ENCODE measurements at regions not wholly inside any gene's neighbourhood (a gene's known extent, or its start where the extent isn't known, plus 50 kb on each side); places are given as distances from the start of the nearest gene placed in this dataset.

GRCh38 chr13:21782736-21783135, 111.9 kb downstream of the FGF9 start:
- Histone ChIP-seq H3K4me3 (no peak overlapping the region), H3K36me3 (no peaks in the 10 kb centered on the region), H3K4me1 (no peaks in the 10 kb centered on the region), H3K27me3 (no peaks in the 10 kb centered on the region), H3K9me3 (peaks cover 0 to 8% of the 10 kb centered on the region in 2 donors), H3K27ac (no peak overlapping the region)
- no peak for TF ChIP-seq CTCF (IDR thresholded peaks at IDR 0.05)
- TF ChIP-seq POLR2AphosphoS5 (IDR thresholded peaks at IDR 0.05): no peak
- TF ChIP-seq POLR2A (IDR thresholded peaks at IDR 0.05): no peak
- intact Hi-C loops (cut with DNase I; ENCODE audit: low total_unique reads): no loop called here
- DNase-seq (ENCODE audit: low spot score in 2 of 2): no peak

GRCh38 chr13:21785990-21786389, 115.1 kb downstream of the FGF9 start:
- TF ChIP-seq POLR2AphosphoS5 (IDR thresholded peaks at IDR 0.05) (no peak), POLR2A (IDR thresholded peaks at IDR 0.05) (no peak), CTCF (IDR thresholded peaks at IDR 0.05) (no peak)
- no peaks in the 10 kb centered on the region for H3K9me3 ChIP-seq
- no peaks in the 10 kb centered on the region for H3K27me3 ChIP-seq
- no peaks in the 10 kb centered on the region for H3K4me1 ChIP-seq
- H3K4me3 ChIP-seq: no peak overlapping the region
- intact Hi-C loops (cut with DNase I; ENCODE audit: low total_unique reads): no loop called here
- H3K27ac ChIP-seq: no peak overlapping the region
- no peak for DNase-seq (ENCODE audit: low spot score in 2 of 2)
- no peaks in the 10 kb centered on the region for H3K36me3 ChIP-seq

- DNase-seq (ENCODE audit: low spot score in 2 of 2): no peak
- Histone ChIP-seq H3K36me3 (no peaks in the 10 kb centered on the region), H3K27ac (no peak overlapping the region), H3K27me3 (no peaks in the 10 kb centered on the region), H3K4me1 (no peaks in the 10 kb centered on the region), H3K4me3 (no peak overlapping the region), H3K9me3 (no peaks in the 10 kb centered on the region)
- TF ChIP-seq POLR2A (IDR thresholded peaks at IDR 0.05): no peak
- no peak for TF ChIP-seq CTCF (IDR thresholded peaks at IDR 0.05)
- TF ChIP-seq POLR2AphosphoS5 (IDR thresholded peaks at IDR 0.05): no peak
- intact Hi-C loops (cut with DNase I; ENCODE audit: low total_unique reads): no loop called here
These were observed 125.2 kb downstream of the FGF9 start for GRCh38 chr13:21796066-21796465.

- TF ChIP-seq POLR2A (IDR thresholded peaks at IDR 0.05) (no peak), CTCF (IDR thresholded peaks at IDR 0.05) (no peak), POLR2AphosphoS5 (IDR thresholded peaks at IDR 0.05) (no peak)
- no peaks in the 10 kb centered on the region for H3K9me3 ChIP-seq
- H3K27ac ChIP-seq: no peak overlapping the region
- no peaks in the 10 kb centered on the region for H3K36me3 ChIP-seq
- intact Hi-C loops (cut with DNase I; ENCODE audit: low total_unique reads): no loop called here
- no peaks in the 10 kb centered on the region for H3K4me1 ChIP-seq
- no peak overlapping the region for H3K4me3 ChIP-seq
- H3K27me3 ChIP-seq: no peaks in the 10 kb centered on the region
- no peak for DNase-seq (ENCODE audit: low spot score in 2 of 2)
These were observed 126.1 kb downstream of the FGF9 start for GRCh38 chr13:21796775-21797514.

- H3K4me3 ChIP-seq: no peak overlapping the region
- no peaks in the 10 kb centered on the region for H3K27me3 ChIP-seq
- no peak for TF ChIP-seq POLR2A (IDR thresholded peaks at IDR 0.05)
- no peak for TF ChIP-seq CTCF (IDR thresholded peaks at IDR 0.05)
- no peak for TF ChIP-seq POLR2AphosphoS5 (IDR thresholded peaks at IDR 0.05)
- no peaks in the 10 kb centered on the region for H3K36me3 ChIP-seq
- H3K9me3 ChIP-seq: no peaks in the 10 kb centered on the region
- no peak overlapping the region for H3K27ac ChIP-seq
- intact Hi-C loops (cut with DNase I; ENCODE audit: low total_unique reads): no loop called here
- DNase-seq (ENCODE audit: low spot score in 2 of 2): no peak
- H3K4me1 ChIP-seq: no peaks in the 10 kb centered on the region
These were observed 126.9 kb downstream of the FGF9 start for GRCh38 chr13:21797736-21798135.
